Testis (tissue), 2 donors: ENCODE measurements at regions not wholly inside any gene's neighbourhood (a gene's known extent, or its start where the extent isn't known, plus 50 kb on each side); places are given as distances from the start of the nearest gene placed in this dataset.

Source experiments
- CTCF ChIP-seq, 3 experiments: fragments of 450-650 bp in 2 of 3; fragments of 200-600 bp in 1 of 3; sonication (generic) in 1 of 3; IDR thresholded peaks; one replicate each; pipeline ENCODE4 v1.5.1; 2016 to 2019; ENCODE audit warnings: antibody characterized with exemption in 3 of 3, mild to moderate bottlenecking in 2 of 3, moderate library complexity in 1 of 3
- POLR2A ChIP-seq: fragments of 450-650 bp; IDR thresholded peaks from one replicate; pipeline ENCODE4 v1.6.1; 2017; ENCODE audit warnings: antibody characterized with exemption, mild to moderate bottlenecking, moderate library complexity

DNA sequence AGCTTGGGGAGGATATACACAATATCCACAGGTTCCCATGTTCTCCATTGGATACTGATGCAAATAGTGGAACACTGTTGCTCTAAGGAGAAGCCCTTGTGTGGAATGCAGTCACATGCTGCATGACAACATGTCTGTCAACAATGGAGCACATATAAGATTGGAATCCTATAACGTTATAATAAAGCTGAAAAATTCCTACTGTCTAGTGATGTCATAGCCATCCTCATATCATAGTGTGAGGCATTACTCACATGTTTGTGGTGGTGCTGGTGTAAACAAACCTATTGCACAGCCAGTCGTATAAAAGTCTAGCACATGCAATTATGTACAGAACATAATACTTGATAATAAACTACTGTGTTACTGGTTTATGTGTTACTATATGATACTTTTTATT lies 394.7 kb downstream of the FBXO15 start:
- TF ChIP-seq CTCF (IDR thresholded peaks at IDR 0.05) (no peak), POLR2A (no peak)
